ENCODE measurements at regions not wholly inside any gene's neighbourhood (a gene's known extent, or its start where the extent isn't known, plus 50 kb on each side); places are given as distances from the start of the nearest gene placed in this dataset.

DNA sequence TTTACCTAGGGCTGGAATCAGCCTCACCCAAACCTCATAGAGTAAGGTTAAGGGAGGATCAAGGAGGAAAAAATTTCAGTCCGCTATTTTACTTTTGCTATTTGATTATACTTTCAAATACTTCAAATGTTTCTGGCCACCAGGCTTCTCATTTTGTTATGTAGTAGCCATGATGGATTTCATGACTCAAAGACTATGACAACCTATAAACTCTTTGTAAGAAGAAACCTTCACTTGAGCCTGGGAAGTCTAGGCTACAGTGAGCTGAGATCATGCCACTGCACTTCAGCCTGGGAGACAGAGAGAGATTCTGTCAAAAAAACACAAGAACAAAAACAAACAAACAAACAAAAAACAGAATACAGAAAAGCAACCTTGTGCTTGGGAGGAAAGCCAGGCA lies 293.6 kb upstream of the TNC start:
- no peak overlapping the region for H3K4me3 ChIP-seq (ENCODE audit: low read length, poor library complexity, severe bottlenecking)
- no peaks in the 10 kb centered on the region for H3K79me2 ChIP-seq (ENCODE audit: insufficient read depth, low read length)
- H3F3A ChIP-seq (ENCODE audit: low read depth): no peaks in the 10 kb centered on the region
- no peak overlapping the region for H2AFZ ChIP-seq (ENCODE audit: low read length)
- no peaks in the 10 kb centered on the region for H4K20me1 ChIP-seq (ENCODE audit: insufficient read depth, low read length, poor library complexity, severe bottlenecking)
- no peaks in the 10 kb centered on the region for H3K9me3 ChIP-seq (ENCODE audit: insufficient read depth, low read depth, low read length)
- H3K9ac ChIP-seq (ENCODE audit: low read depth, low read length, poor library complexity, severe bottlenecking): no peak overlapping the region
- H3K4me1 ChIP-seq (ENCODE audit: insufficient read depth, low read length, poor library complexity, severe bottlenecking): no peaks in the 10 kb centered on the region
- no peaks in the 10 kb centered on the region for H3K27me3 ChIP-seq (ENCODE audit: insufficient read depth, low read length, poor library complexity, severe bottlenecking)
- H3K9me2 ChIP-seq (replicated peaks; ENCODE audit: low read depth, low read length): no peaks in the 10 kb centered on the region
- no peaks in the 10 kb centered on the region for H3K36me3 ChIP-seq (ENCODE audit: insufficient read depth, low read length)
- H3K4me2 ChIP-seq (ENCODE audit: low read depth, low read length, poor library complexity, severe bottlenecking): no peak overlapping the region
- TF ChIP-seq, protein P1, sequence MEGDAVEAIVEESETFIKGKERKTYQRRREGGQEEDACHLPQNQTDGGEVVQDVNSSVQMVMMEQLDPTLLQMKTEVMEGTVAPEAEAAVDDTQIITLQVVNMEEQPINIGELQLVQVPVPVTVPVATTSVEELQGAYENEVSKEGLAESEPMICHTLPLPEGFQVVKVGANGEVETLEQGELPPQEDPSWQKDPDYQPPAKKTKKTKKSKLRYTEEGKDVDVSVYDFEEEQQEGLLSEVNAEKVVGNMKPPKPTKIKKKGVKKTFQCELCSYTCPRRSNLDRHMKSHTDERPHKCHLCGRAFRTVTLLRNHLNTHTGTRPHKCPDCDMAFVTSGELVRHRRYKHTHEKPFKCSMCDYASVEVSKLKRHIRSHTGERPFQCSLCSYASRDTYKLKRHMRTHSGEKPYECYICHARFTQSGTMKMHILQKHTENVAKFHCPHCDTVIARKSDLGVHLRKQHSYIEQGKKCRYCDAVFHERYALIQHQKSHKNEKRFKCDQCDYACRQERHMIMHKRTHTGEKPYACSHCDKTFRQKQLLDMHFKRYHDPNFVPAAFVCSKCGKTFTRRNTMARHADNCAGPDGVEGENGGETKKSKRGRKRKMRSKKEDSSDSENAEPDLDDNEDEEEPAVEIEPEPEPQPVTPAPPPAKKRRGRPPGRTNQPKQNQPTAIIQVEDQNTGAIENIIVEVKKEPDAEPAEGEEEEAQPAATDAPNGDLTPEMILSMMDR (conservative IDR thresholded peaks at IDR 0.05; ENCODE audit: low read length): no peak
- no peak for TF ChIP-seq EZH2phosphoT487 (IDR thresholded peaks at IDR 0.05; ENCODE audit: borderline replicate concordance)

- no peak overlapping the region for H2AFZ ChIP-seq (ENCODE audit: low read length)
- no peaks in the 10 kb centered on the region for H3K79me2 ChIP-seq (ENCODE audit: insufficient read depth, low read length)
- no peaks in the 10 kb centered on the region for H3K4me1 ChIP-seq (ENCODE audit: insufficient read depth, low read length, poor library complexity, severe bottlenecking)
- H3F3A ChIP-seq (ENCODE audit: low read depth): no peaks in the 10 kb centered on the region
- H3K9ac ChIP-seq (ENCODE audit: low read depth, low read length, poor library complexity, severe bottlenecking): no peak overlapping the region
- no peak overlapping the region for H3K4me3 ChIP-seq (ENCODE audit: low read length, poor library complexity, severe bottlenecking)
- no peak overlapping the region for H3K4me2 ChIP-seq (ENCODE audit: low read depth, low read length, poor library complexity, severe bottlenecking)
- TF ChIP-seq EZH2phosphoT487 (IDR thresholded peaks at IDR 0.05; ENCODE audit: borderline replicate concordance): no peak
- TF ChIP-seq, protein P1 (conservative IDR thresholded peaks at IDR 0.05; ENCODE audit: low read length): no peak
- no peaks in the 10 kb centered on the region for H3K36me3 ChIP-seq (ENCODE audit: insufficient read depth, low read length)
- no peaks in the 10 kb centered on the region for H3K9me2 ChIP-seq (replicated peaks; ENCODE audit: low read depth, low read length)
- H3K27me3 ChIP-seq (ENCODE audit: insufficient read depth, low read length, poor library complexity, severe bottlenecking): no peaks in the 10 kb centered on the region
- H4K20me1 ChIP-seq (ENCODE audit: insufficient read depth, low read length, poor library complexity, severe bottlenecking): no peaks in the 10 kb centered on the region
- no peaks in the 10 kb centered on the region for H3K9me3 ChIP-seq (ENCODE audit: insufficient read depth, low read depth, low read length)
Observed at GRCh38 chr9:115411993-115412452, 294.1 kb upstream of the TNC start.

- Histone ChIP-seq H3F3A (ENCODE audit: low read depth) (no peaks in the 10 kb centered on the region), H3K79me2 (ENCODE audit: insufficient read depth, low read length) (no peaks in the 10 kb centered on the region), H3K4me1 (ENCODE audit: insufficient read depth, low read length, poor library complexity, severe bottlenecking) (no peaks in the 10 kb centered on the region), H2AFZ (ENCODE audit: low read length) (no peak overlapping the region), H3K4me3 (ENCODE audit: low read length, poor library complexity, severe bottlenecking) (no peak overlapping the region), H4K20me1 (ENCODE audit: insufficient read depth, low read length, poor library complexity, severe bottlenecking) (no peaks in the 10 kb centered on the region), H3K9me2 (replicated peaks; ENCODE audit: low read depth, low read length) (no peaks in the 10 kb centered on the region), H3K36me3 (ENCODE audit: insufficient read depth, low read length) (no peaks in the 10 kb centered on the region), H3K9me3 (ENCODE audit: insufficient read depth, low read depth, low read length) (no peaks in the 10 kb centered on the region), H3K4me2 (ENCODE audit: low read depth, low read length, poor library complexity, severe bottlenecking) (no peak overlapping the region), H3K27me3 (ENCODE audit: insufficient read depth, low read length, poor library complexity, severe bottlenecking) (no peaks in the 10 kb centered on the region), H3K9ac (ENCODE audit: low read depth, low read length, poor library complexity, severe bottlenecking) (no peak overlapping the region)
- TF ChIP-seq, protein P1 (conservative IDR thresholded peaks at IDR 0.05; ENCODE audit: low read length): no peak
- no peak for TF ChIP-seq EZH2phosphoT487 (IDR thresholded peaks at IDR 0.05; ENCODE audit: borderline replicate concordance)
Observed at GRCh38 chr9:115412656-115413055, 294.7 kb upstream of the TNC start.

All from Loucy (cell line).